A673 (cell line): ENCODE measurements at regions not wholly inside any gene's neighbourhood (a gene's known extent, or its start where the extent isn't known, plus 50 kb on each side); places are given as distances from the start of the nearest gene placed in this dataset.

Experiments
- CTCF ChIP-seq: fragments of 300-800, 200-600 bp; sonication (generic); conservative IDR thresholded peaks from 2 replicates; pipeline ENCODE4 v1.5.1; 2017; ENCODE audit warnings: low read depth, mild to moderate bottlenecking, antibody characterized with exemption, low read length, moderate library complexity, mixed read lengths
- EZH2 ChIP-seq: fragments of 200-600 bp; sonication (generic); IDR thresholded peaks from 2 replicates; pipeline ENCODE4 v1.6.1; 2017; ENCODE audit warnings: borderline replicate concordance, low read depth, mild to moderate bottlenecking, mixed read lengths, antibody characterized with exemption, low read length; ENCODE audit not compliant: poor library complexity, severe bottlenecking

- TF ChIP-seq CTCF (no peak), EZH2 (no peak)
Observed at GRCh38 chr3:11933529-11933928, 70.7 kb upstream of the SYN2 start.
